ENCODE measurements at regions not wholly inside any gene's neighbourhood (a gene's known extent, or its start where the extent isn't known, plus 50 kb on each side); places are given as distances from the start of the nearest gene placed in this dataset.

DNA sequence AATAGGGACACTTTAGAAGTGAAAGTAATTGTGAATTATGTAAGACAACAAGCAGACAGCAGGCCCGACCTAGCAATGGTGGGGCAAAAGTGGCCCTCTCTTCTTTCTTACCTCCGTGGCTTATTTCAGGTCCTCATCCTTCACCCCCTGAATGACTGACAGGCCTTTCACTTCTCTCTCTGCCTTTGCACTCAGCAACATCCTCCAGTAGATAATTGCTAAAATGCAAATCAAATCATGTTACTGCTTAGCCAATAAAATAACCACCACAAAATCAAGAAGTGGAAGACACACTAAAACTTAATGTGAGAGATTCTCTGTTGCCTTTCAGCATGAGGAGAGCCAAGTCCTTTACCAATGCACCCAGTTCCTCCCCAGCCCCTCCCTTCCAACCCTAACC is 274.6 kb upstream of the ZNF32 start:
- TF ChIP-seq, protein P1, sequence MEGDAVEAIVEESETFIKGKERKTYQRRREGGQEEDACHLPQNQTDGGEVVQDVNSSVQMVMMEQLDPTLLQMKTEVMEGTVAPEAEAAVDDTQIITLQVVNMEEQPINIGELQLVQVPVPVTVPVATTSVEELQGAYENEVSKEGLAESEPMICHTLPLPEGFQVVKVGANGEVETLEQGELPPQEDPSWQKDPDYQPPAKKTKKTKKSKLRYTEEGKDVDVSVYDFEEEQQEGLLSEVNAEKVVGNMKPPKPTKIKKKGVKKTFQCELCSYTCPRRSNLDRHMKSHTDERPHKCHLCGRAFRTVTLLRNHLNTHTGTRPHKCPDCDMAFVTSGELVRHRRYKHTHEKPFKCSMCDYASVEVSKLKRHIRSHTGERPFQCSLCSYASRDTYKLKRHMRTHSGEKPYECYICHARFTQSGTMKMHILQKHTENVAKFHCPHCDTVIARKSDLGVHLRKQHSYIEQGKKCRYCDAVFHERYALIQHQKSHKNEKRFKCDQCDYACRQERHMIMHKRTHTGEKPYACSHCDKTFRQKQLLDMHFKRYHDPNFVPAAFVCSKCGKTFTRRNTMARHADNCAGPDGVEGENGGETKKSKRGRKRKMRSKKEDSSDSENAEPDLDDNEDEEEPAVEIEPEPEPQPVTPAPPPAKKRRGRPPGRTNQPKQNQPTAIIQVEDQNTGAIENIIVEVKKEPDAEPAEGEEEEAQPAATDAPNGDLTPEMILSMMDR (IDR thresholded peaks at IDR 0.05): no peak
- no peak for TF ChIP-seq POLR2A (IDR thresholded peaks at IDR 0.05)
